HepG2 (cell line): ENCODE measurements at regions not wholly inside any gene's neighbourhood (a gene's known extent, or its start where the extent isn't known, plus 50 kb on each side); places are given as distances from the start of the nearest gene placed in this dataset.
A peak's percentile ranks its signal among the peaks of the same experiment; 100 is the strongest.

Experiments
- ATAC-seq: fragments of 200-7000 bp; cut with Tn5 transposase; 3 replicates; pipeline ENCODE4 v1.9.1; 2020; ENCODE audit warnings: mild to moderate bottlenecking, moderate library complexity
- BruUV-seq: library from RNA; stranded (reverse); fragments of 400-500 nt; replicated peaks from 2 replicates; lab custom pipeline; 2021; lab: Mats Ljungman, UMichigan
- CTCF ChIA-PET: fragments of 300-600 bp; formaldehyde crosslinking; extraction: SDS; loops from one replicate; lab custom pipeline; 2021; ENCODE audit warnings: low total read pairs, inconsistent platforms, low intra/inter-chr PET ratio; lab: Yijun Ruan, JAX
- POLR2A ChIA-PET: fragments of 350-600 bp; sonication (Branson Sonifier 250); formaldehyde crosslinking; loops from one replicate; lab custom pipeline; 2020; ENCODE audit warnings: antibody characterized with exemption, inconsistent platforms; lab: Yijun Ruan, JAX
- DNase-seq: peaks from one replicate; pipeline ENCODE4 v3.0.0-alpha.2; 2015; ENCODE audit warnings: low spot score
- FAIRE-seq: peaks from 3 replicates; lab custom pipeline; 2011; peaks lifted over from hg19 to GRCh38; lab: Jason Lieb, UNC
- H2AFZ ChIP-seq: one replicate; pipeline ENCODE4 v1.6.1; 2011; ENCODE audit warnings: low read length, inconsistent platforms
- H3K27ac ChIP-seq: fragments of 300-600 bp; 3 replicates; pipeline ENCODE4 v1.8.0; 2011; ENCODE audit warnings: mixed run types, mild to moderate bottlenecking, mixed read lengths, low read length, inconsistent platforms; ENCODE audit not compliant: insufficient read depth; ENCODE audit errors: extremely low read length
- H3K27me3 ChIP-seq, 2 experiments: fragments of 200-600 bp in 1 of 2; 2 replicates in 1 of 2; 3 replicates in 1 of 2; pipeline versions ENCODE4 v1.6.0 to v1.8.0; 2011; ENCODE audit warnings: low read length in 2 of 2, mild to moderate bottlenecking in 2 of 2, moderate library complexity in 2 of 2, inconsistent platforms in 1 of 2; ENCODE audit not compliant: insufficient read depth in 2 of 2, control insufficient read depth in 1 of 2
- H3K36me3 ChIP-seq, 2 experiments: fragments of 200-600 bp in 1 of 2; replicated peaks in 1 of 2; 2 replicates in 1 of 2; 3 replicates in 1 of 2; pipeline versions ENCODE4 v1.5.1 to v1.8.0; 2011; ENCODE audit warnings: low read length in 2 of 2, inconsistent platforms in 1 of 2; ENCODE audit not compliant: insufficient read depth in 2 of 2, control insufficient read depth in 1 of 2
- H3K4me1 ChIP-seq: 2 replicates; pipeline ENCODE4 v1.5.1; 2012; ENCODE audit warnings: low read length, inconsistent platforms; ENCODE audit not compliant: insufficient read depth
- H3K4me2 ChIP-seq: 2 replicates; pipeline ENCODE4 v1.6.0; 2011; ENCODE audit warnings: low read depth, low read length, inconsistent platforms
- H3K4me3 ChIP-seq, 3 experiments: fragments of 200-600 bp in 1 of 3; sonication (generic), shearing (Covaris generic) in 1 of 3; replicated peaks in 1 of 3; 2 replicates each; pipeline ENCODE4 v1.5.1; 2011 to 2016; ENCODE audit warnings: low read length in 3 of 3, inconsistent platforms in 2 of 3, low read depth in 2 of 3, mild to moderate bottlenecking in 2 of 3, control low read depth in 1 of 3, mixed read lengths in 1 of 3; ENCODE audit not compliant: insufficient read depth in 1 of 3
- H3K79me2 ChIP-seq: one replicate; pipeline ENCODE4 v1.6.1; 2011; ENCODE audit warnings: low read length, inconsistent platforms; ENCODE audit not compliant: insufficient read depth
- H3K9ac ChIP-seq: 2 replicates; pipeline ENCODE4 v1.6.0; 2011; ENCODE audit warnings: mild to moderate bottlenecking, low read depth, low read length, inconsistent platforms; ENCODE audit not compliant: insufficient read depth
- H3K9me3 ChIP-seq: 2 replicates; pipeline ENCODE4 v1.5.1; 2012; ENCODE audit warnings: mild to moderate bottlenecking, low read length
- H4K20me1 ChIP-seq: 2 replicates; pipeline ENCODE4 v1.6.0; 2011; ENCODE audit warnings: inconsistent platforms, mild to moderate bottlenecking, low read length, moderate library complexity; ENCODE audit not compliant: insufficient read depth
- BCL6 ChIP-seq: IDR thresholded peaks from 2 replicates; pipeline ENCODE4 v1.6.1; 2016; ENCODE audit warnings: missing genetic modification reagents, missing compliant biosample characterization
- CCDC6 ChIP-seq: sonication (generic); formaldehyde crosslinking; IDR thresholded peaks from 2 replicates; pipeline ENCODE4 v1.8.1; 2022; ENCODE audit warnings: mild to moderate bottlenecking, missing genetic modification reagents, moderate library complexity
- DNMT3B ChIP-seq: conservative IDR thresholded peaks from 2 replicates; pipeline ENCODE4 v1.6.1; 2016; ENCODE audit warnings: missing biosample characterization, control low read depth
- HHEX ChIP-seq: IDR thresholded peaks from 2 replicates; pipeline ENCODE4 v1.6.1; 2016; ENCODE audit warnings: control low read depth
- JUNB ChIP-seq: sonication (generic); formaldehyde crosslinking; IDR thresholded peaks from 2 replicates; pipeline ENCODE4 v1.8.0; 2022; ENCODE audit warnings: missing genetic modification reagents, mild to moderate bottlenecking, borderline replicate concordance
- KLF15 ChIP-seq: sonication (generic); formaldehyde crosslinking; IDR thresholded peaks from 2 replicates; pipeline ENCODE4 v1.8.1; 2023; ENCODE audit warnings: borderline replicate concordance, mild to moderate bottlenecking, inconsistent platforms, missing genetic modification reagents, mixed read lengths
- MAFF ChIP-seq: IDR thresholded peaks from 2 replicates; pipeline ENCODE4 v1.6.1; 2011; ENCODE audit warnings: low read depth, low read length, improper control_type of control experiment
- MAFK ChIP-seq, 2 experiments: IDR thresholded peaks in 1 of 2; conservative IDR thresholded peaks in 1 of 2; 2 replicates each; pipeline ENCODE4 v1.6.1; 2011; ENCODE audit warnings: improper control_type of control experiment in 2 of 2, low read length in 2 of 2
- NR2F6 ChIP-seq, 2 experiments: IDR thresholded peaks; 2 replicates each; pipeline ENCODE4 v1.6.1; 2016; ENCODE audit warnings: antibody characterized with exemption in 1 of 2, mild to moderate bottlenecking in 1 of 2
- PHF21A ChIP-seq: sonication (generic); formaldehyde crosslinking; IDR thresholded peaks from 2 replicates; pipeline ENCODE4 v1.5.0; 2020; ENCODE audit warnings: mild to moderate bottlenecking, missing genetic modification reagents
- SIX4 ChIP-seq: sonication (generic); formaldehyde crosslinking; IDR thresholded peaks from 2 replicates; pipeline ENCODE4 v1.4.0; 2020; ENCODE audit warnings: missing genetic modification reagents
- SMAD3 ChIP-seq: sonication (generic); formaldehyde crosslinking; IDR thresholded peaks from 2 replicates; pipeline ENCODE4 v1.4.0; 2020; ENCODE audit warnings: missing genetic modification reagents
- SRSF9 ChIP-seq: fragments of 200-400 bp; formaldehyde crosslinking; IDR thresholded peaks from 2 replicates; pipeline ENCODE4 v1.6.1; 2018; ENCODE audit warnings: borderline replicate concordance, mild to moderate bottlenecking, low read depth, low read length; ENCODE audit not compliant: insufficient read depth, poor library complexity, severe bottlenecking
- USF2 ChIP-seq, 2 experiments: sonication (generic) in 1 of 2; formaldehyde crosslinking in 1 of 2; IDR thresholded peaks; 2 replicates each; pipeline versions ENCODE4 v1.5.1 to v1.6.1; 2011 to 2020; ENCODE audit warnings: borderline replicate concordance in 1 of 2, low read depth in 1 of 2, low read length in 1 of 2, mild to moderate bottlenecking in 1 of 2, missing genetic modification reagents in 1 of 2, moderate library complexity in 1 of 2
- ZNF367 ChIP-seq: sonication (generic); formaldehyde crosslinking; IDR thresholded peaks from 2 replicates; pipeline ENCODE4 v1.4.0; 2020; ENCODE audit warnings: missing genetic modification reagents, borderline replicate concordance
- ZSCAN20 ChIP-seq: sonication (generic); formaldehyde crosslinking; IDR thresholded peaks from 2 replicates; pipeline ENCODE4 v1.4.0; 2020; ENCODE audit warnings: missing genetic modification reagents, mild to moderate bottlenecking, borderline replicate concordance
- WGBS: methylation state at CpG from one replicate; pipeline ENCODE4 v1.1.6; 2017; ENCODE audit warnings: low lambda C conversion rate; 5-methylcytosine and 5-hydroxymethylcytosine counted together
- in situ Hi-C: cut with HindIII; loops from 2 replicates; pipeline ENCODE4 v1.10.0; 2017; ENCODE audit warnings: low pct_unique_long_range_greater_than_20kb; ENCODE audit not compliant: extremely low pct_ligation_motif_present
- intact Hi-C: fragments of 100-400 bp; cut with micrococcal nuclease; formaldehyde crosslinking; loops from one replicate; pipeline ENCODE4 v1.10.0; 2022; ENCODE audit not compliant: unreplicated experiment

GRCh38 chr20:17142666-17143065, 84.2 kb upstream of the PCSK2 start (continued):
- TF ChIP-seq BCL6: no peak
- peak; percentile 85 for TF ChIP-seq HHEX (CRISPR knock-in tag)
- TF ChIP-seq ZNF367 (CRISPR knock-in tag): no peak
- TF ChIP-seq USF2 (IDR thresholded peaks at IDR 0.05; ENCODE audit: low read depth, low read length): no peak
- no peak for TF ChIP-seq USF2 (CRISPR knock-in tag; IDR thresholded peaks at IDR 0.05; ENCODE audit: borderline replicate concordance)
- TF ChIP-seq SIX4: no peak
- TF ChIP-seq JUNB (CRISPR knock-in tag): no peak
- no peak for TF ChIP-seq CCDC6 (CRISPR knock-in tag)
- peak; percentile 72 for TF ChIP-seq NR2F6 (IDR thresholded peaks at IDR 0.05)
- no peak for TF ChIP-seq NR2F6 (CRISPR knock-in tag; IDR thresholded peaks at IDR 0.05)
- no peak for TF ChIP-seq KLF15 (CRISPR knock-in tag)
- no peak for TF ChIP-seq PHF21A
- TF ChIP-seq SRSF9: no peak
- TF ChIP-seq DNMT3B (CRISPR knock-in tag): no peak

- ChIA-PET POLR2A (no interaction called here), CTCF (no interaction called here)
- no TSS peak for BruUV-seq
- Histone ChIP-seq H3K4me3 (no peak overlapping the region), H3K27ac (no peak overlapping the region), H4K20me1 (no peaks in the 10 kb centered on the region), H2AFZ (no peak overlapping the region), H3K79me2 (no peaks in the 10 kb centered on the region), H3K9ac (no peak overlapping the region), H3K27me3 (no peaks in the 10 kb centered on the region; a peak in 1 of 5 replicates), H3K4me1 (no peaks in the 10 kb centered on the region), H3K4me2 (no peak overlapping the region), H3K36me3 (no peaks in the 10 kb centered on the region), H3K9me3 (no peaks in the 10 kb centered on the region)
- WGBS: 3% methylated on average over 1 of the region's 1 CpG
- in situ Hi-C loops: no loop called here
- ATAC-seq (no peak), FAIRE-seq (no peak), DNase-seq (no peak)
- TF ChIP-seq MAFF (peak; percentile 30; the same call in 1 of the 2 replicates), SMAD3 (CRISPR knock-in tag) (no peak), ZSCAN20 (CRISPR knock-in tag) (no peak), MAFK (conservative IDR thresholded peaks at IDR 0.05 in 1 of 2, IDR thresholded peaks at IDR 0.05 in 1 of 2; ENCODE audit: low read length in 2 of 2) (peak; percentile 51 to 64)
- intact Hi-C loops: no loop called here
Measured at GRCh38 chr20:17150858-17151257, 76.0 kb upstream of the PCSK2 start.
